Kidney epithelial cell (primary cell): ENCODE measurements at regions not wholly inside any gene's neighbourhood (a gene's known extent, or its start where the extent isn't known, plus 50 kb on each side); places are given as distances from the start of the nearest gene placed in this dataset.
"Not testable (repeated sequence)": the region's sequence is repeated elsewhere in the genome, so short reads cannot be mapped to it uniquely, and the experiment has no call there.

Experiments used
- DNase-seq: peaks from one replicate; pipeline ENCODE4 v3.0.0-alpha.2; 2010; ENCODE audit warnings: low read depth
- H3K27me3 ChIP-seq: 2 replicates; pipeline ENCODE4 v1.6.0; 2011; ENCODE audit warnings: low read length; ENCODE audit not compliant: control insufficient read depth, insufficient read depth
- H3K36me3 ChIP-seq: 2 replicates; pipeline ENCODE4 v1.5.1; 2011; ENCODE audit warnings: low read length; ENCODE audit not compliant: control insufficient read depth, insufficient read depth
- H3K4me3 ChIP-seq: 2 replicates; pipeline ENCODE4 v1.5.1; 2011; ENCODE audit warnings: low read depth, mild to moderate bottlenecking, control low read depth, low read length
- TF ChIP-seq, protein P1 (sequence below): IDR thresholded peaks from 2 replicates; pipeline ENCODE4 v1.5.1; 2011; ENCODE audit warnings: mild to moderate bottlenecking, moderate library complexity, low read length, control low read depth, inconsistent platforms; ENCODE audit not compliant: insufficient read depth, poor library complexity, severe bottlenecking

DNA sequence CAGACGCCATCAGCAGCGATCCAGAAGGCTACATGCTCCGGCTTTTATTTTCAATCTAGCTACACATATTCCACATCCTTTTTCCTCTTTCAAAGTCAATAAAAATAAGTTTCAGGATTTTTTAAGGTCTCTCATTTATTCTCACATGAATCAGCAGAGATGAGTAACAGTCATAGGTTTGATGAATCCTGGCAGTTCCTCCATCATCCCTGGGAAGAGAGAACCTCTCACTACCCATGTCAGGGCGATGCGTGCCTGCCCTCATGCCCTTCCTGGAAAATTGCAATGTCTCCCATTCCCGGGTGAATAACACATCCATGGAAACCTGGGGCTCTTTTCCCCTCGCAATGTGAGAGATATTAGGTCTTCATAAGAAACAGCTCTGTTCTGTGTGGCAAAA lies 301.1 kb upstream of the SMIM21 start:
- TF ChIP-seq, protein P1, sequence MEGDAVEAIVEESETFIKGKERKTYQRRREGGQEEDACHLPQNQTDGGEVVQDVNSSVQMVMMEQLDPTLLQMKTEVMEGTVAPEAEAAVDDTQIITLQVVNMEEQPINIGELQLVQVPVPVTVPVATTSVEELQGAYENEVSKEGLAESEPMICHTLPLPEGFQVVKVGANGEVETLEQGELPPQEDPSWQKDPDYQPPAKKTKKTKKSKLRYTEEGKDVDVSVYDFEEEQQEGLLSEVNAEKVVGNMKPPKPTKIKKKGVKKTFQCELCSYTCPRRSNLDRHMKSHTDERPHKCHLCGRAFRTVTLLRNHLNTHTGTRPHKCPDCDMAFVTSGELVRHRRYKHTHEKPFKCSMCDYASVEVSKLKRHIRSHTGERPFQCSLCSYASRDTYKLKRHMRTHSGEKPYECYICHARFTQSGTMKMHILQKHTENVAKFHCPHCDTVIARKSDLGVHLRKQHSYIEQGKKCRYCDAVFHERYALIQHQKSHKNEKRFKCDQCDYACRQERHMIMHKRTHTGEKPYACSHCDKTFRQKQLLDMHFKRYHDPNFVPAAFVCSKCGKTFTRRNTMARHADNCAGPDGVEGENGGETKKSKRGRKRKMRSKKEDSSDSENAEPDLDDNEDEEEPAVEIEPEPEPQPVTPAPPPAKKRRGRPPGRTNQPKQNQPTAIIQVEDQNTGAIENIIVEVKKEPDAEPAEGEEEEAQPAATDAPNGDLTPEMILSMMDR = no peak
- DNase-seq = no peak
- H3K27me3 ChIP-seq = no peaks in the 10 kb centered on the region

GRCh38 chr18:75727456-75727855 lies 300.0 kb upstream of the SMIM21 start:
- H3K36me3 ChIP-seq = no peaks in the 10 kb centered on the region
- no peak overlapping the region for H3K4me3 ChIP-seq
- no peak for DNase-seq
- TF ChIP-seq, protein P1 = peak; percentile 45
- H3K27me3 ChIP-seq = no peaks in the 10 kb centered on the region

More for the DNA sequence above, 301.1 kb upstream of the SMIM21 start:
- no peaks in the 10 kb centered on the region for H3K36me3 ChIP-seq
- no peak overlapping the region for H3K4me3 ChIP-seq

GRCh38 chr18:75723521-75724340 lies 296.2 kb upstream of the SMIM21 start:
- no peak for DNase-seq
- no peak overlapping the region for H3K4me3 ChIP-seq
- no peaks in the 10 kb centered on the region for H3K27me3 ChIP-seq
- H3K36me3 ChIP-seq = no peaks in the 10 kb centered on the region
- TF ChIP-seq, protein P1 = no peak

GRCh38 chr18:75714766-75715165 lies 287.3 kb upstream of the SMIM21 start:
- Histone ChIP-seq H3K27me3 (no peaks in the 10 kb centered on the region), H3K36me3 (no peaks in the 10 kb centered on the region), H3K4me3 (no peak overlapping the region)
- TF ChIP-seq, protein P1 = no peak
- DNase-seq = no peak

DNA sequence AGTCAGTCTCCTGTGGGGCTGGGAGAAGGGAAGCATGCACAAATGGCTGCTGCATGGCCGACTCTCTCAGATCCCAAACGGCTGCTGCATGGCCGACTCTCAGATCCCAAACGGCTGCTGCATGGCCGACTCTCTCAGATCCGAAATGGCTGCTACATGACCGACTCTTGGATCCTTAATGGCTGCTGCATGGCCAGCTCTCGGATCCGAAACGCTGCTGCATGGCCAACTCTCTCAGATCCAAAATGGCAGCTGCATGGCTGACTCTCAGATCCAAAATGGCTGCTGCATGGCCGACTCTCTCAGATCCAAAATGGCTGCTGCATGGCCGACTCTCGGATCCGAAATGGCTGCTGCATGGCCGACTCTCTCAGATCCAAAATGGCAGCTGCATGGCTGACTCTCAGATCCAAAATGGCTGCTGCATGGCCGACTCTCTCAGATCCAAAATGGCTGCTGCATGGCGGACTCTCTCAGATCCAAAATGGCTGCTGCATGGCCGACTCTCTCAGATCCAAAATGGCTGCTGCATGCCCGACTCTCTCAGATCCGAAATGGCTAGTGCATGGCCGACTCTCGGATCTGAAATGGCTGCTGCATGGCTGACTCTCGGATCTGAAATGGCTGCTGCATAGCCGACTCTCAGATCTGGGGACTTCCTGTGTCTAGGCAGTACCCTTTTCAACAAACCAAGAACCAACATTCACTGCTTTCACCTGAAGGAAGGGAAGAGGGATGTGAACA lies 284.8 kb upstream of the SMIM21 start:
- H3K36me3 ChIP-seq, H3K4me3 ChIP-seq, H3K27me3 ChIP-seq, DNase-seq: not testable (repeated sequence)

DNA sequence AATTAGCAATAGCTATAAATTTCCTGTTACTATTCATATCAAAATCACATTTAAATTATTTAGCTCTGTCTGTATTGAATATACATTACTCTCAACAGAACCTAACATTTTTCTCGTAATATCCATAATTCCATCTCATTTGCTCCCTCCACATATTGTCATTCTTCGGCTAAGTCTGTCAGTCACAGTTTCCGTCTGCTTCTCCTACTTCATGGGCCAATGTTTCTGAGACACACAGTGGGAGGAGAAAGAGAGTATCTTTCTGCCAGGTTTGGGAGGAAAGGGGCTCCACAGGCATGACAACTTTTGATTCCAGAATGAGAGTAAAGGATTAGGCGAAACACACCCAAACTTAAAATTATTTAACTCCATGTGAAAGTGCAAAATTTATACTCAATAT lies 273.1 kb upstream of the SMIM21 start:
- no peak for DNase-seq
- Histone ChIP-seq H3K4me3 (no peak overlapping the region), H3K27me3 (no peaks in the 10 kb centered on the region), H3K36me3 (no peaks in the 10 kb centered on the region)
- TF ChIP-seq, protein P1 = no peak
